HepG2 (cell line): ENCODE measurements at regions not wholly inside any gene's neighbourhood (a gene's known extent, or its start where the extent isn't known, plus 50 kb on each side); places are given as distances from the start of the nearest gene placed in this dataset.

Experiments used
- ATAC-seq: fragments of 200-7000 bp; cut with Tn5 transposase; 3 replicates; pipeline ENCODE4 v1.9.1; 2020; ENCODE audit warnings: mild to moderate bottlenecking, moderate library complexity
- BruUV-seq: library from RNA; stranded (reverse); fragments of 400-500 nt; replicated peaks from 2 replicates; lab custom pipeline; 2021; lab: Mats Ljungman, UMichigan
- CTCF ChIA-PET: fragments of 300-600 bp; formaldehyde crosslinking; extraction: SDS; loops from one replicate; lab custom pipeline; 2021; ENCODE audit warnings: low total read pairs, inconsistent platforms, low intra/inter-chr PET ratio; lab: Yijun Ruan, JAX
- POLR2A ChIA-PET: fragments of 350-600 bp; sonication (Branson Sonifier 250); formaldehyde crosslinking; loops from one replicate; lab custom pipeline; 2020; ENCODE audit warnings: antibody characterized with exemption, inconsistent platforms; lab: Yijun Ruan, JAX
- DNase-seq: peaks from one replicate; pipeline ENCODE4 v3.0.0-alpha.2; 2015; ENCODE audit warnings: low spot score
- FAIRE-seq: peaks from 3 replicates; lab custom pipeline; 2011; peaks lifted over from hg19 to GRCh38; lab: Jason Lieb, UNC
- H2AFZ ChIP-seq: one replicate; pipeline ENCODE4 v1.6.1; 2011; ENCODE audit warnings: low read length, inconsistent platforms
- H3K27ac ChIP-seq: fragments of 300-600 bp; 3 replicates; pipeline ENCODE4 v1.8.0; 2011; ENCODE audit warnings: mixed run types, mild to moderate bottlenecking, mixed read lengths, low read length, inconsistent platforms; ENCODE audit not compliant: insufficient read depth; ENCODE audit errors: extremely low read length
- H3K27me3 ChIP-seq, 2 experiments: fragments of 200-600 bp in 1 of 2; 2 replicates in 1 of 2; 3 replicates in 1 of 2; pipeline versions ENCODE4 v1.6.0 to v1.8.0; 2011; ENCODE audit warnings: low read length in 2 of 2, mild to moderate bottlenecking in 2 of 2, moderate library complexity in 2 of 2, inconsistent platforms in 1 of 2; ENCODE audit not compliant: insufficient read depth in 2 of 2, control insufficient read depth in 1 of 2
- H3K36me3 ChIP-seq, 2 experiments: fragments of 200-600 bp in 1 of 2; replicated peaks in 1 of 2; 2 replicates in 1 of 2; 3 replicates in 1 of 2; pipeline versions ENCODE4 v1.5.1 to v1.8.0; 2011; ENCODE audit warnings: low read length in 2 of 2, inconsistent platforms in 1 of 2; ENCODE audit not compliant: insufficient read depth in 2 of 2, control insufficient read depth in 1 of 2
- H3K4me1 ChIP-seq: 2 replicates; pipeline ENCODE4 v1.5.1; 2012; ENCODE audit warnings: low read length, inconsistent platforms; ENCODE audit not compliant: insufficient read depth
- H3K4me2 ChIP-seq: 2 replicates; pipeline ENCODE4 v1.6.0; 2011; ENCODE audit warnings: low read depth, low read length, inconsistent platforms
- H3K4me3 ChIP-seq, 3 experiments: fragments of 200-600 bp in 1 of 3; sonication (generic), shearing (Covaris generic) in 1 of 3; replicated peaks in 1 of 3; 2 replicates each; pipeline ENCODE4 v1.5.1; 2011 to 2016; ENCODE audit warnings: low read length in 3 of 3, inconsistent platforms in 2 of 3, low read depth in 2 of 3, mild to moderate bottlenecking in 2 of 3, control low read depth in 1 of 3, mixed read lengths in 1 of 3; ENCODE audit not compliant: insufficient read depth in 1 of 3
- H3K79me2 ChIP-seq: one replicate; pipeline ENCODE4 v1.6.1; 2011; ENCODE audit warnings: low read length, inconsistent platforms; ENCODE audit not compliant: insufficient read depth
- H3K9ac ChIP-seq: 2 replicates; pipeline ENCODE4 v1.6.0; 2011; ENCODE audit warnings: mild to moderate bottlenecking, low read depth, low read length, inconsistent platforms; ENCODE audit not compliant: insufficient read depth
- H3K9me3 ChIP-seq: 2 replicates; pipeline ENCODE4 v1.5.1; 2012; ENCODE audit warnings: mild to moderate bottlenecking, low read length
- H4K20me1 ChIP-seq: 2 replicates; pipeline ENCODE4 v1.6.0; 2011; ENCODE audit warnings: inconsistent platforms, mild to moderate bottlenecking, low read length, moderate library complexity; ENCODE audit not compliant: insufficient read depth
- DDIT3 ChIP-seq: sonication (generic); formaldehyde crosslinking; IDR thresholded peaks from 2 replicates; pipeline ENCODE4 v1.4.0; 2020; ENCODE audit warnings: mild to moderate bottlenecking, missing genetic modification reagents
- FOXO4 ChIP-seq: sonication (generic); formaldehyde crosslinking; conservative IDR thresholded peaks from 2 replicates; pipeline ENCODE4 v1.8.1; 2023; ENCODE audit warnings: missing genetic modification reagents
- GABPB1 ChIP-seq: IDR thresholded peaks from 2 replicates; pipeline ENCODE4 v1.6.1; 2016; ENCODE audit warnings: mild to moderate bottlenecking, missing genetic modification reagents, moderate library complexity, missing compliant biosample characterization
- MEIS1 ChIP-seq: sonication (generic); formaldehyde crosslinking; IDR thresholded peaks from 2 replicates; pipeline ENCODE4 v1.9.0; 2021; ENCODE audit warnings: mild to moderate bottlenecking, missing genetic modification reagents, moderate library complexity, borderline replicate concordance
- NCOA2 ChIP-seq: sonication (generic); formaldehyde crosslinking; IDR thresholded peaks from 2 replicates; pipeline ENCODE4 v1.8.0; 2022; ENCODE audit warnings: inconsistent platforms
- NR2F2 ChIP-seq: IDR thresholded peaks from 2 replicates; pipeline ENCODE4 v1.6.1; 2012; ENCODE audit warnings: low read depth, inconsistent platforms, borderline replicate concordance
- POLR2AphosphoS2 ChIP-seq: IDR thresholded peaks from 2 replicates; pipeline ENCODE4 v1.6.1; 2011; ENCODE audit warnings: low read depth, low read length, improper control_type of control experiment
- RFX1 ChIP-seq: fragments of 450-650 bp; IDR thresholded peaks from 2 replicates; pipeline ENCODE4 v1.6.1; 2017
- SNAI1 ChIP-seq: sonication (generic); formaldehyde crosslinking; IDR thresholded peaks from 2 replicates; pipeline ENCODE4 v1.5.0; 2020; ENCODE audit warnings: mild to moderate bottlenecking, missing genetic modification reagents, borderline replicate concordance
- ZNF12 ChIP-seq: sonication (generic); formaldehyde crosslinking; IDR thresholded peaks from 2 replicates; pipeline ENCODE4 v1.5.0; 2020; ENCODE audit warnings: missing genetic modification reagents
- ZNF292 ChIP-seq: sonication (generic); formaldehyde crosslinking; IDR thresholded peaks from 2 replicates; pipeline ENCODE4 v1.8.1; 2022; ENCODE audit warnings: mild to moderate bottlenecking, low read depth, missing genetic modification reagents, borderline replicate concordance
- ZNF501 ChIP-seq: sonication (generic); formaldehyde crosslinking; IDR thresholded peaks from 2 replicates; pipeline ENCODE4 v1.5.1; 2020; ENCODE audit warnings: mild to moderate bottlenecking, moderate library complexity, missing genetic modification reagents
- ZNF564 ChIP-seq: sonication (generic); formaldehyde crosslinking; IDR thresholded peaks from 2 replicates; pipeline ENCODE4 v1.8.1; 2023; ENCODE audit warnings: mild to moderate bottlenecking, missing genetic modification reagents
- ZNF749 ChIP-seq: sonication (generic); formaldehyde crosslinking; IDR thresholded peaks from 2 replicates; pipeline ENCODE4 v1.8.0; 2022; ENCODE audit warnings: mild to moderate bottlenecking, missing genetic modification reagents, moderate library complexity, borderline replicate concordance
- ZSCAN29 ChIP-seq: sonication (generic); formaldehyde crosslinking; conservative IDR thresholded peaks from 2 replicates; pipeline ENCODE4 v1.4.0; 2020; ENCODE audit warnings: mild to moderate bottlenecking, missing genetic modification reagents
- WGBS: methylation state at CpG from one replicate; pipeline ENCODE4 v1.1.6; 2017; ENCODE audit warnings: low lambda C conversion rate; 5-methylcytosine and 5-hydroxymethylcytosine counted together
- in situ Hi-C: cut with HindIII; loops from 2 replicates; pipeline ENCODE4 v1.10.0; 2017; ENCODE audit warnings: low pct_unique_long_range_greater_than_20kb; ENCODE audit not compliant: extremely low pct_ligation_motif_present
- intact Hi-C: fragments of 100-400 bp; cut with micrococcal nuclease; formaldehyde crosslinking; loops from one replicate; pipeline ENCODE4 v1.10.0; 2022; ENCODE audit not compliant: unreplicated experiment
- TF ChIP-seq, protein P1 (sequence below): sonication (generic); formaldehyde crosslinking; IDR thresholded peaks from 2 replicates; pipeline ENCODE4 v1.4.0; 2020; ENCODE audit warnings: missing genetic modification reagents

DNA sequence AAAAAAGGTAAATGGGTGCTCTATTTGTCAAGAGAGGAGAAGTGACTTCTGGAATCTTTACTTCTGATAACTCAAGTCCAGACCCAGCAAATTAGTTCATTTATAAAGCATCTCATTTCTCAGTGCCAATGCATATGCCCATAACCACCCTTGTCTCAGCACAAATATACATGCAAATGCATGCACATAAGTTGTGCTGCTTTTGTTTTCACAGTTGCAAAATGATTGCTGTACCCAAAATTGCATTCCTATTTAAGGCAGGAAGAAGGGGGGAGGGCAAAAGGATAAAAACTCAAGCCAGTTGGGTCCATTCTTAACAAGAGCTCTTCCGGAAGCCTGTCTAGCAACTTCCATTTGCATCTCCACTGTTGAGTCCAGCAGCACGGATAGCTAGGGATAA lies 61.3 kb upstream of the FAM20A start:
- POLR2A ChIA-PET = no interaction called here
- Histone ChIP-seq H3K4me2 (no peak overlapping the region), H3K4me3 (no peak overlapping the region), H3K9me3 (no peaks in the 10 kb centered on the region), H2AFZ (no peak overlapping the region), H3K36me3 (no peaks in the 10 kb centered on the region), H3K9ac (no peak overlapping the region), H3K27ac (no peak overlapping the region), H4K20me1 (no peaks in the 10 kb centered on the region), H3K27me3 (0 out of 5 replicates have a peak, but pooled peaks cover 0 to 4% of the 10 kb centered on the region in 2 experiments), H3K4me1 (peaks cover 10% of the 10 kb centered on the region), H3K79me2 (no peaks in the 10 kb centered on the region)
- TF ChIP-seq ZNF501 (CRISPR knock-in tag) = no peak
- TF ChIP-seq, protein P1, sequence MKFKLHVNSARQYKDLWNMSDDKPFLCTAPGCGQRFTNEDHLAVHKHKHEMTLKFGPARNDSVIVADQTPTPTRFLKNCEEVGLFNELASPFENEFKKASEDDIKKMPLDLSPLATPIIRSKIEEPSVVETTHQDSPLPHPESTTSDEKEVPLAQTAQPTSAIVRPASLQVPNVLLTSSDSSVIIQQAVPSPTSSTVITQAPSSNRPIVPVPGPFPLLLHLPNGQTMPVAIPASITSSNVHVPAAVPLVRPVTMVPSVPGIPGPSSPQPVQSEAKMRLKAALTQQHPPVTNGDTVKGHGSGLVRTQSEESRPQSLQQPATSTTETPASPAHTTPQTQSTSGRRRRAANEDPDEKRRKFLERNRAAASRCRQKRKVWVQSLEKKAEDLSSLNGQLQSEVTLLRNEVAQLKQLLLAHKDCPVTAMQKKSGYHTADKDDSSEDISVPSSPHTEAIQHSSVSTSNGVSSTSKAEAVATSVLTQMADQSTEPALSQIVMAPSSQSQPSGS (CRISPR knock-in tag) = no peak
- no peak for TF ChIP-seq POLR2AphosphoS2
- TF ChIP-seq NCOA2 (CRISPR knock-in tag) = no peak
- TF ChIP-seq GABPB1 (CRISPR knock-in tag) = no peak
- no peak for TF ChIP-seq FOXO4 (CRISPR knock-in tag)
- no peak for TF ChIP-seq ZNF749 (CRISPR knock-in tag)
- no peak for TF ChIP-seq ZNF12 (CRISPR knock-in tag)
- no peak for TF ChIP-seq ZSCAN29 (CRISPR knock-in tag)
- TF ChIP-seq NR2F2 = no peak
- TF ChIP-seq ZNF564 (CRISPR knock-in tag) = no peak
- no peak for TF ChIP-seq RFX1
- no peak for TF ChIP-seq SNAI1
- TF ChIP-seq ZNF292 (CRISPR knock-in tag) = no peak
- no peak for TF ChIP-seq MEIS1 (CRISPR knock-in tag)
- TF ChIP-seq DDIT3 = no peak
- intact Hi-C loops = no loop called here
- in situ Hi-C loops = no loop called here
- 73% methylated on average over 2 of the region's 2 CpGs for WGBS
- CTCF ChIA-PET = no interaction called here
- no peak for DNase-seq
- FAIRE-seq = no peak
- no TSS peak for BruUV-seq
- no peak for ATAC-seq
